H9 (cell line): ENCODE measurements at regions not wholly inside any gene's neighbourhood (a gene's known extent, or its start where the extent isn't known, plus 50 kb on each side); places are given as distances from the start of the nearest gene placed in this dataset.

Source experiments
- DNase-seq: peaks from one replicate; pipeline ENCODE4 v3.0.0-alpha.2; 2017
- H2AFZ ChIP-seq: one replicate; pipeline ENCODE4 v1.6.1; 2013; ENCODE audit warnings: mild to moderate bottlenecking, low read length, control low read depth, moderate library complexity
- H2AK5ac ChIP-seq: 2 replicates; pipeline ENCODE4 v1.6.1; 2013; ENCODE audit warnings: low read length, control low read depth, mixed read lengths; ENCODE audit not compliant: insufficient read length
- H2BK120ac ChIP-seq: one replicate; pipeline ENCODE4 v1.6.1; 2013; ENCODE audit warnings: low read depth, mild to moderate bottlenecking, low read length, control low read depth, inconsistent platforms; ENCODE audit not compliant: poor library complexity, severe bottlenecking
- H2BK12ac ChIP-seq: 2 replicates; pipeline ENCODE4 v1.6.1; 2013; ENCODE audit warnings: low read length, control low read depth, mixed read lengths, low read depth; ENCODE audit not compliant: insufficient read length
- H2BK15ac ChIP-seq: 2 replicates; pipeline ENCODE4 v1.6.1; 2013; ENCODE audit warnings: low read depth, low read length, control low read depth
- H2BK20ac ChIP-seq: one replicate; pipeline ENCODE4 v1.6.1; 2013; ENCODE audit warnings: low read depth, mild to moderate bottlenecking, low read length, control low read depth, inconsistent platforms; ENCODE audit not compliant: poor library complexity, severe bottlenecking
- H2BK5ac ChIP-seq: 2 replicates; pipeline ENCODE4 v1.6.1; 2013; ENCODE audit warnings: low read length, control low read depth, mixed read lengths; ENCODE audit not compliant: insufficient read length
- H3K14ac ChIP-seq: 2 replicates; pipeline ENCODE4 v1.6.1; 2013; ENCODE audit warnings: low read length, control low read depth; ENCODE audit not compliant: insufficient read depth
- H3K18ac ChIP-seq: 2 replicates; pipeline ENCODE4 v1.6.1; 2013; ENCODE audit warnings: low read depth, mild to moderate bottlenecking, mixed read lengths, low read length, control low read depth; ENCODE audit not compliant: insufficient read length
- H3K23ac ChIP-seq: 2 replicates; pipeline ENCODE4 v1.6.1; 2013; ENCODE audit warnings: low read length, control low read depth, mixed read lengths, low read depth; ENCODE audit not compliant: insufficient read length
- H3K23me2 ChIP-seq: 2 replicates; pipeline ENCODE4 v1.6.1; 2013; ENCODE audit warnings: low read depth, mild to moderate bottlenecking, mixed read lengths, low read length, control low read depth; ENCODE audit not compliant: insufficient read length, poor library complexity, severe bottlenecking
- H3K27ac ChIP-seq: 2 replicates; pipeline ENCODE4 v1.5.1; 2013; ENCODE audit warnings: low read length, control low read depth, mixed read lengths, low read depth; ENCODE audit not compliant: insufficient read length
- H3K27me3 ChIP-seq: 2 replicates; pipeline ENCODE4 v1.6.1; 2013; ENCODE audit warnings: low read length, control low read depth, inconsistent platforms; ENCODE audit not compliant: insufficient read depth
- H3K4ac ChIP-seq: 2 replicates; pipeline ENCODE4 v1.6.1; 2013; ENCODE audit warnings: low read depth, mild to moderate bottlenecking, control low read depth, inconsistent platforms, low read length, moderate library complexity
- H3K4me1 ChIP-seq: 2 replicates; pipeline ENCODE4 v1.6.1; 2013; ENCODE audit warnings: low read length, control low read depth, inconsistent platforms; ENCODE audit not compliant: insufficient read depth
- H3K4me2 ChIP-seq: 2 replicates; pipeline ENCODE4 v1.6.1; 2013; ENCODE audit warnings: low read length, control low read depth, mixed read lengths; ENCODE audit not compliant: insufficient read length, insufficient read depth
- H3K56ac ChIP-seq: 2 replicates; pipeline ENCODE4 v1.6.1; 2013; ENCODE audit warnings: low read depth, mild to moderate bottlenecking, mixed read lengths, low read length, control low read depth; ENCODE audit not compliant: insufficient read length
- H3K79me1 ChIP-seq: 2 replicates; pipeline ENCODE4 v1.6.1; 2013; ENCODE audit warnings: low read depth, mild to moderate bottlenecking, moderate library complexity, low read length, control low read depth, inconsistent platforms; ENCODE audit not compliant: insufficient read depth, poor library complexity, severe bottlenecking
- H3K79me2 ChIP-seq: 2 replicates; pipeline ENCODE4 v1.6.1; 2013; ENCODE audit warnings: low read length, control low read depth, inconsistent platforms; ENCODE audit not compliant: insufficient read depth
- H3K9ac ChIP-seq: 2 replicates; pipeline ENCODE4 v1.6.1; 2013; ENCODE audit warnings: low read length, control low read depth, mixed read lengths; ENCODE audit not compliant: insufficient read length; ENCODE audit errors: extremely low read depth
- H3K9me3 ChIP-seq: one replicate; pipeline ENCODE4 v1.6.1; 2013; ENCODE audit warnings: low read depth, low read length, inconsistent platforms; ENCODE audit not compliant: control insufficient read depth
- H3T11ph ChIP-seq: one replicate; pipeline ENCODE4 v1.6.1; 2013; ENCODE audit warnings: mild to moderate bottlenecking, low read length, control low read depth, inconsistent platforms
- H4K20me1 ChIP-seq: one replicate; pipeline ENCODE4 v1.6.1; 2013; ENCODE audit not compliant: control insufficient read depth, insufficient read length, insufficient read depth
- H4K5ac ChIP-seq: 2 replicates; pipeline ENCODE4 v1.6.1; 2013; ENCODE audit warnings: low read depth, mild to moderate bottlenecking, mixed read lengths, low read length, control low read depth; ENCODE audit not compliant: insufficient read length
- H4K8ac ChIP-seq: replicated peaks from 2 replicates; pipeline ENCODE4 v1.6.1; 2013; ENCODE audit warnings: low read length, control low read depth, mixed read lengths, low read depth; ENCODE audit not compliant: insufficient read length
- H4K91ac ChIP-seq: 2 replicates; pipeline ENCODE4 v1.6.1; 2013; ENCODE audit warnings: low read depth, mild to moderate bottlenecking, moderate library complexity, mixed read lengths, low read length, control low read depth; ENCODE audit not compliant: insufficient read length
- H3K27ac Mint-ChIP-seq, 3 experiments: 2 replicates in 2 of 3; 3 replicates in 1 of 3; pipeline ENCODE4 v1.8.0; 2020 to 2021; ENCODE audit warnings: mixed read lengths in 3 of 3, mild to moderate bottlenecking in 1 of 3, moderate library complexity in 1 of 3
- H3K27me3 Mint-ChIP-seq: 2 replicates; pipeline ENCODE4 v1.8.0; 2021; ENCODE audit warnings: low read depth, mild to moderate bottlenecking, moderate library complexity, mixed read lengths
- H3K36me3 Mint-ChIP-seq, 3 experiments: 2 replicates in 2 of 3; 3 replicates in 1 of 3; pipeline ENCODE4 v1.8.0; 2020 to 2021; ENCODE audit warnings: low read depth in 3 of 3, mixed read lengths in 3 of 3; ENCODE audit not compliant: insufficient read depth in 1 of 3
- H3K4me1 Mint-ChIP-seq, 2 experiments: 2 replicates each; pipeline ENCODE4 v1.8.0; 2020; ENCODE audit warnings: mixed read lengths in 2 of 2
- H3K4me3 Mint-ChIP-seq, 2 experiments: 2 replicates in 1 of 2; 3 replicates in 1 of 2; pipeline ENCODE4 v1.8.0; 2020 to 2021; ENCODE audit warnings: mild to moderate bottlenecking in 2 of 2, mixed read lengths in 2 of 2, moderate library complexity in 1 of 2
- H3K9me3 Mint-ChIP-seq, 2 experiments: 2 replicates in 1 of 2; 3 replicates in 1 of 2; pipeline ENCODE4 v1.8.0; 2020; ENCODE audit warnings: mild to moderate bottlenecking in 2 of 2, mixed read lengths in 2 of 2, moderate library complexity in 1 of 2
- WGBS: extraction: QIAGEN DNeasy Blood & Tissue Kit; methylation state at CpG from one replicate; pipeline ENCODE4 v1.1.7; 2013; ENCODE audit warnings: missing lambda C conversion rate, low lambda C conversion rate, mixed read lengths; ENCODE audit not compliant: insufficient read length; ENCODE audit errors: extremely low coverage; 5-methylcytosine and 5-hydroxymethylcytosine counted together
- TF ChIP-seq, protein P1 (sequence below): fragments of 200-600 bp; sonication (generic); conservative IDR thresholded peaks from 3 replicates; pipeline ENCODE4 v1.8.0; 2021; ENCODE audit warnings: antibody characterized with exemption, mild to moderate bottlenecking

DNA sequence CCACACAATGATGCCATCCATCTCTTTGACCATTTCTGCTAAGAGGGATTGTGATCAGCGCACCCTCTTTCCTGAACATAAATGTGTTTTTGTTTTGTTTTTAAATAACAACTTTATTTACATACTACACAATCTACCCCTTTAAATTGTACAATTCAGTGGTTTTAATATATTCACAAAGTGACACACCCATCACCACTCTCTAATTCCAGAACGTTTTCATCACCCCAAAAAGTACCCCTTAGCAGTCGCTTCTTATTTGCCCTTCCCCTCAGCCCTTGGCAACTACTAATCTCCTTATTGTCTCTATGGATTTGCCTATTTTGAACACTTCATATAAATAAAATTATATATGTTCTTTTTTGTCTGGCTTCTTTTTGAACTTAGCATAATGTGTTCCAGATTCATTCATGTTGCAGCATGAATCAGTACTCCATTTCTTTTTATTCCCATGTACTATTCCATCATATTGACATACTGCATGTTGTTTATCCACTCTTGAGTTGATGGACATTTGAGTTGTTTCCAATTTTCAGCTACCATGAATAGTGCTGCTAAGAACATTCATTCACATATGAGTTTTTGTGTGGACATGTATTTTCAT, 150.9 kb upstream of the NABP1 start:
- no peak for DNase-seq
- no peak overlapping the region for H2BK20ac ChIP-seq
- H3K14ac ChIP-seq, result no peak overlapping the region
- no peak overlapping the region for H3K4me3 Mint-ChIP-seq
- H3K27ac ChIP-seq, result no peak overlapping the region
- no peak overlapping the region for H3K27ac Mint-ChIP-seq
- H2BK12ac ChIP-seq, result no peak overlapping the region
- H2BK15ac ChIP-seq, result no peak overlapping the region
- no peaks in the 10 kb centered on the region for H4K20me1 ChIP-seq
- H3K9me3 Mint-ChIP-seq, result no peaks in the 10 kb centered on the region
- H2BK120ac ChIP-seq, result no peak overlapping the region
- no peaks in the 10 kb centered on the region for H3K36me3 Mint-ChIP-seq
- H2BK5ac ChIP-seq, result no peak overlapping the region
- H3T11ph ChIP-seq, result no peak overlapping the region
- TF ChIP-seq, protein P1, sequence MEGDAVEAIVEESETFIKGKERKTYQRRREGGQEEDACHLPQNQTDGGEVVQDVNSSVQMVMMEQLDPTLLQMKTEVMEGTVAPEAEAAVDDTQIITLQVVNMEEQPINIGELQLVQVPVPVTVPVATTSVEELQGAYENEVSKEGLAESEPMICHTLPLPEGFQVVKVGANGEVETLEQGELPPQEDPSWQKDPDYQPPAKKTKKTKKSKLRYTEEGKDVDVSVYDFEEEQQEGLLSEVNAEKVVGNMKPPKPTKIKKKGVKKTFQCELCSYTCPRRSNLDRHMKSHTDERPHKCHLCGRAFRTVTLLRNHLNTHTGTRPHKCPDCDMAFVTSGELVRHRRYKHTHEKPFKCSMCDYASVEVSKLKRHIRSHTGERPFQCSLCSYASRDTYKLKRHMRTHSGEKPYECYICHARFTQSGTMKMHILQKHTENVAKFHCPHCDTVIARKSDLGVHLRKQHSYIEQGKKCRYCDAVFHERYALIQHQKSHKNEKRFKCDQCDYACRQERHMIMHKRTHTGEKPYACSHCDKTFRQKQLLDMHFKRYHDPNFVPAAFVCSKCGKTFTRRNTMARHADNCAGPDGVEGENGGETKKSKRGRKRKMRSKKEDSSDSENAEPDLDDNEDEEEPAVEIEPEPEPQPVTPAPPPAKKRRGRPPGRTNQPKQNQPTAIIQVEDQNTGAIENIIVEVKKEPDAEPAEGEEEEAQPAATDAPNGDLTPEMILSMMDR, result no peak
- no peak overlapping the region for H4K8ac ChIP-seq
- H3K4ac ChIP-seq, result no peak overlapping the region
- H3K56ac ChIP-seq, result no peak overlapping the region
- H3K27me3 ChIP-seq, result no peaks in the 10 kb centered on the region
- H3K18ac ChIP-seq, result no peak overlapping the region
- no peaks in the 10 kb centered on the region for H3K4me1 Mint-ChIP-seq
- H3K23me2 ChIP-seq, result no peaks in the 10 kb centered on the region
- no peak overlapping the region for H2AK5ac ChIP-seq
- H3K79me2 ChIP-seq, result no peaks in the 10 kb centered on the region
- WGBS, result no CpG with 5 or more reads among the region's 3 CpGs
- H3K23ac ChIP-seq, result no peak overlapping the region
- no peak overlapping the region for H4K5ac ChIP-seq
- no peaks in the 10 kb centered on the region for H3K9me3 ChIP-seq
- no peak overlapping the region for H3K4me2 ChIP-seq
- H4K91ac ChIP-seq, result no peak overlapping the region
- H3K27me3 Mint-ChIP-seq, result no peaks in the 10 kb centered on the region
- no peak overlapping the region for H2AFZ ChIP-seq
- H3K4me1 ChIP-seq, result no peaks in the 10 kb centered on the region
- no peaks in the 10 kb centered on the region for H3K79me1 ChIP-seq
- no peak overlapping the region for H3K9ac ChIP-seq
